HL-60 (cell line): ENCODE measurements at regions not wholly inside any gene's neighbourhood (a gene's known extent, or its start where the extent isn't known, plus 50 kb on each side); places are given as distances from the start of the nearest gene placed in this dataset.

Experiments used
- GABPA ChIP-seq: IDR thresholded peaks from 2 replicates; pipeline ENCODE4 v1.6.1; 2012; ENCODE audit warnings: low read depth
- POLR2AphosphoS5 ChIP-seq: IDR thresholded peaks from 2 replicates; pipeline ENCODE4 v1.6.1; 2012; ENCODE audit warnings: low read depth
- TF ChIP-seq, protein P1 (sequence below): IDR thresholded peaks from one replicate; pipeline ENCODE4 v1.5.1; 2011; ENCODE audit warnings: low read length, control low read depth, inconsistent platforms; ENCODE audit not compliant: insufficient read depth
- TF ChIP-seq, protein P2 (sequence below): IDR thresholded peaks from 2 replicates; pipeline ENCODE4 v1.6.1; 2012; ENCODE audit warnings: low read depth; ENCODE audit not compliant: insufficient replicate concordance

DNA sequence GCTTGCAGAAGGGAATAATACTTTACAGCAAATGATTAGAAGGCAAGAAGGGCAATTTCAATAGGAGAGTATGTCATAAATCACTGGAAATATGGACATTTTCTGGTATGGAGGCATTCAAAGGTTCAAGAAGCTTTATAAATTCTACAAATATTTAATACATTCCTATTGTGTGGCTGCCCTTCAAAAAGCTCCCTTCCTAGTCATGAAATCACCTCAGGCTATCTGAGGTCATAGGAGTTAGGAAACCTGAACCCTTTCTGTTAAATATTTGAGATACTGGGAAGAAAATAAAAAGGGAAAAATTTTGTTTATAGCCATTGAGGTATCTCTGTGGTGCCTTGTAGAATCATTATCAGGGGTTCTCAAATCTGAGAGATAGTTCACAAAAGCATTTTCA is 316.8 kb upstream of the EMCN start:
- TF ChIP-seq, protein P1, sequence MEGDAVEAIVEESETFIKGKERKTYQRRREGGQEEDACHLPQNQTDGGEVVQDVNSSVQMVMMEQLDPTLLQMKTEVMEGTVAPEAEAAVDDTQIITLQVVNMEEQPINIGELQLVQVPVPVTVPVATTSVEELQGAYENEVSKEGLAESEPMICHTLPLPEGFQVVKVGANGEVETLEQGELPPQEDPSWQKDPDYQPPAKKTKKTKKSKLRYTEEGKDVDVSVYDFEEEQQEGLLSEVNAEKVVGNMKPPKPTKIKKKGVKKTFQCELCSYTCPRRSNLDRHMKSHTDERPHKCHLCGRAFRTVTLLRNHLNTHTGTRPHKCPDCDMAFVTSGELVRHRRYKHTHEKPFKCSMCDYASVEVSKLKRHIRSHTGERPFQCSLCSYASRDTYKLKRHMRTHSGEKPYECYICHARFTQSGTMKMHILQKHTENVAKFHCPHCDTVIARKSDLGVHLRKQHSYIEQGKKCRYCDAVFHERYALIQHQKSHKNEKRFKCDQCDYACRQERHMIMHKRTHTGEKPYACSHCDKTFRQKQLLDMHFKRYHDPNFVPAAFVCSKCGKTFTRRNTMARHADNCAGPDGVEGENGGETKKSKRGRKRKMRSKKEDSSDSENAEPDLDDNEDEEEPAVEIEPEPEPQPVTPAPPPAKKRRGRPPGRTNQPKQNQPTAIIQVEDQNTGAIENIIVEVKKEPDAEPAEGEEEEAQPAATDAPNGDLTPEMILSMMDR, result no peak
- no peak for TF ChIP-seq GABPA
- TF ChIP-seq POLR2AphosphoS5, result no peak
- TF ChIP-seq, protein P2, sequence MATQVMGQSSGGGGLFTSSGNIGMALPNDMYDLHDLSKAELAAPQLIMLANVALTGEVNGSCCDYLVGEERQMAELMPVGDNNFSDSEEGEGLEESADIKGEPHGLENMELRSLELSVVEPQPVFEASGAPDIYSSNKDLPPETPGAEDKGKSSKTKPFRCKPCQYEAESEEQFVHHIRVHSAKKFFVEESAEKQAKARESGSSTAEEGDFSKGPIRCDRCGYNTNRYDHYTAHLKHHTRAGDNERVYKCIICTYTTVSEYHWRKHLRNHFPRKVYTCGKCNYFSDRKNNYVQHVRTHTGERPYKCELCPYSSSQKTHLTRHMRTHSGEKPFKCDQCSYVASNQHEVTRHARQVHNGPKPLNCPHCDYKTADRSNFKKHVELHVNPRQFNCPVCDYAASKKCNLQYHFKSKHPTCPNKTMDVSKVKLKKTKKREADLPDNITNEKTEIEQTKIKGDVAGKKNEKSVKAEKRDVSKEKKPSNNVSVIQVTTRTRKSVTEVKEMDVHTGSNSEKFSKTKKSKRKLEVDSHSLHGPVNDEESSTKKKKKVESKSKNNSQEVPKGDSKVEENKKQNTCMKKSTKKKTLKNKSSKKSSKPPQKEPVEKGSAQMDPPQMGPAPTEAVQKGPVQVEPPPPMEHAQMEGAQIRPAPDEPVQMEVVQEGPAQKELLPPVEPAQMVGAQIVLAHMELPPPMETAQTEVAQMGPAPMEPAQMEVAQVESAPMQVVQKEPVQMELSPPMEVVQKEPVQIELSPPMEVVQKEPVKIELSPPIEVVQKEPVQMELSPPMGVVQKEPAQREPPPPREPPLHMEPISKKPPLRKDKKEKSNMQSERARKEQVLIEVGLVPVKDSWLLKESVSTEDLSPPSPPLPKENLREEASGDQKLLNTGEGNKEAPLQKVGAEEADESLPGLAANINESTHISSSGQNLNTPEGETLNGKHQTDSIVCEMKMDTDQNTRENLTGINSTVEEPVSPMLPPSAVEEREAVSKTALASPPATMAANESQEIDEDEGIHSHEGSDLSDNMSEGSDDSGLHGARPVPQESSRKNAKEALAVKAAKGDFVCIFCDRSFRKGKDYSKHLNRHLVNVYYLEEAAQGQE, result no peak
